ENCODE measurements at regions not wholly inside any gene's neighbourhood (a gene's known extent, or its start where the extent isn't known, plus 50 kb on each side); places are given as distances from the start of the nearest gene placed in this dataset.

GRCh38 chr10:105391670-105392351, 750.7 kb downstream of the SORCS3 start:
- TF ChIP-seq CTCF (IDR thresholded peaks at IDR 0.05; ENCODE audit: unreplicated experiment), result no peak
- Mint-ChIP-seq H3K27ac (no peak overlapping the region), H3K4me1 (no peaks in the 10 kb centered on the region), H3K36me3 (no peaks in the 10 kb centered on the region), H3K4me3 (no peak overlapping the region), H3K27me3 (ENCODE audit: low read depth) (no peaks in the 10 kb centered on the region), H3K9me3 (no peaks in the 10 kb centered on the region)
- no peak for DNase-seq (ENCODE audit: low spot score in 2 of 2, unreplicated experiment in 2 of 2)

- no peak for DNase-seq (ENCODE audit: low spot score in 2 of 2, unreplicated experiment in 2 of 2)
- H3K27ac Mint-ChIP-seq, result no peak overlapping the region
- no peaks in the 10 kb centered on the region for H3K27me3 Mint-ChIP-seq (ENCODE audit: low read depth)
- no peaks in the 10 kb centered on the region for H3K36me3 Mint-ChIP-seq
- no peak overlapping the region for H3K4me3 Mint-ChIP-seq
- H3K4me1 Mint-ChIP-seq, result no peaks in the 10 kb centered on the region
- no peak for TF ChIP-seq CTCF (IDR thresholded peaks at IDR 0.05; ENCODE audit: unreplicated experiment)
- no peaks in the 10 kb centered on the region for H3K9me3 Mint-ChIP-seq
Observed at GRCh38 chr10:105387971-105388370, 746.9 kb downstream of the SORCS3 start.

- Mint-ChIP-seq H3K4me1 (no peaks in the 10 kb centered on the region), H3K4me3 (no peak overlapping the region), H3K27ac (no peak overlapping the region), H3K9me3 (no peaks in the 10 kb centered on the region), H3K27me3 (ENCODE audit: low read depth) (no peaks in the 10 kb centered on the region), H3K36me3 (no peaks in the 10 kb centered on the region)
- TF ChIP-seq CTCF (IDR thresholded peaks at IDR 0.05; ENCODE audit: unreplicated experiment), result no peak
- no peak for DNase-seq (ENCODE audit: low spot score in 2 of 2, unreplicated experiment in 2 of 2)
Observed at GRCh38 chr10:105383978-105384377, 742.9 kb downstream of the SORCS3 start.

- TF ChIP-seq CTCF (IDR thresholded peaks at IDR 0.05; ENCODE audit: unreplicated experiment), result no peak
- H3K4me3 Mint-ChIP-seq, result no peak overlapping the region
- peaks cover 19% of the 10 kb centered on the region for H3K9me3 Mint-ChIP-seq
- H3K27ac Mint-ChIP-seq, result no peak overlapping the region
- H3K36me3 Mint-ChIP-seq, result no peaks in the 10 kb centered on the region
- H3K27me3 Mint-ChIP-seq (ENCODE audit: low read depth), result no peaks in the 10 kb centered on the region
- DNase-seq (ENCODE audit: low spot score in 2 of 2, unreplicated experiment in 2 of 2), result no peak
- H3K4me1 Mint-ChIP-seq, result no peaks in the 10 kb centered on the region
Observed at GRCh38 chr10:105370692-105371091, 729.6 kb downstream of the SORCS3 start.

- no peak overlapping the region for H3K27ac Mint-ChIP-seq
- H3K4me1 Mint-ChIP-seq, result no peaks in the 10 kb centered on the region
- no peaks in the 10 kb centered on the region for H3K36me3 Mint-ChIP-seq
- no peak overlapping the region for H3K4me3 Mint-ChIP-seq
- no peak for DNase-seq (ENCODE audit: low spot score in 2 of 2, unreplicated experiment in 2 of 2)
- H3K9me3 Mint-ChIP-seq, result peaks cover 18% of the 10 kb centered on the region
- TF ChIP-seq CTCF (IDR thresholded peaks at IDR 0.05; ENCODE audit: unreplicated experiment), result no peak
- H3K27me3 Mint-ChIP-seq (ENCODE audit: low read depth), result peaks cover 5% of the 10 kb centered on the region
Observed at GRCh38 chr10:105359708-105360107, 718.6 kb downstream of the SORCS3 start.

- Mint-ChIP-seq H3K9me3 (peaks cover 12% of the 10 kb centered on the region), H3K27me3 (ENCODE audit: low read depth) (peaks cover 5% of the 10 kb centered on the region), H3K36me3 (no peaks in the 10 kb centered on the region), H3K4me3 (no peak overlapping the region), H3K27ac (no peak overlapping the region), H3K4me1 (no peaks in the 10 kb centered on the region)
- TF ChIP-seq CTCF (IDR thresholded peaks at IDR 0.05; ENCODE audit: unreplicated experiment), result no peak
- DNase-seq (ENCODE audit: low spot score in 2 of 2, unreplicated experiment in 2 of 2), result no peak
Observed at GRCh38 chr10:105358911-105359310, 717.8 kb downstream of the SORCS3 start.

All from mesothelial cell of epicardium (in vitro differentiated cells).